Thyroid gland (tissue), 4 donors: ENCODE measurements at regions not wholly inside any gene's neighbourhood (a gene's known extent, or its start where the extent isn't known, plus 50 kb on each side); places are given as distances from the start of the nearest gene placed in this dataset.

ENCODE experiments used
- CTCF ChIP-seq, 6 experiments: fragments of 200-600 bp in 3 of 6; fragments of 450-650 bp in 3 of 6; sonication (generic) in 3 of 6; IDR thresholded peaks; one replicate each; pipeline ENCODE4 v1.5.1; 2016 to 2019; ENCODE audit warnings: antibody characterized with exemption in 6 of 6, mild to moderate bottlenecking in 2 of 6, inconsistent platforms in 1 of 6, moderate library complexity in 1 of 6
- POLR2A ChIP-seq, 2 donors: fragments of 450-650 bp; IDR thresholded peaks; one replicate each; pipeline ENCODE4 v1.6.1; 2017; ENCODE audit warnings: antibody characterized with exemption in 2 of 2, mild to moderate bottlenecking in 2 of 2, moderate library complexity in 1 of 2

- no peak for TF ChIP-seq POLR2A (IDR thresholded peaks at IDR 0.05)
- no peak for TF ChIP-seq CTCF (IDR thresholded peaks at IDR 0.05)
These were observed 187.4 kb upstream of the NFIB start for GRCh38 chr9:14501366-14501765.
